H1 (cell line): ENCODE measurements at regions not wholly inside any gene's neighbourhood (a gene's known extent, or its start where the extent isn't known, plus 50 kb on each side); places are given as distances from the start of the nearest gene placed in this dataset.

Experiments used
- CTCF ChIA-PET: fragments of 300-600 bp; sonication (Branson Sonifier 250); formaldehyde crosslinking; loops from one replicate; lab custom pipeline; 2021; ENCODE audit not compliant: partially characterized antibody; lab: Charles Lee
- POLR2A ChIA-PET: fragments of 300-600 bp; sonication (Branson Sonifier 250); formaldehyde crosslinking; loops from one replicate; lab custom pipeline; 2021; ENCODE audit warnings: inconsistent platforms; ENCODE audit not compliant: partially characterized antibody; lab: Charles Lee
- DNase-seq, 2 experiments: peaks; one replicate each; pipeline versions ENCODE4 v3.0.0 to v3.0.0-alpha.2; 2010 to 2022; ENCODE audit warnings: low spot score in 2 of 2, low read depth in 1 of 2, mixed read lengths in 1 of 2
- FAIRE-seq: peaks from 2 replicates; lab custom pipeline; 2011; peaks lifted over from hg19 to GRCh38; lab: Jason Lieb, UNC
- H2AFZ ChIP-seq: 2 replicates; pipeline ENCODE4 v1.8.1; 2012; ENCODE audit warnings: low read length, inconsistent platforms
- H2AK5ac ChIP-seq: 2 replicates; pipeline ENCODE4 v1.6.1; 2013; ENCODE audit warnings: low read depth, low read length
- H2BK120ac ChIP-seq: replicated peaks from 2 replicates; pipeline ENCODE3; 2013; ENCODE audit warnings: low read depth, low read length, inconsistent platforms
- H2BK12ac ChIP-seq: 2 replicates; pipeline ENCODE4 v1.6.1; 2013; ENCODE audit warnings: low read depth, low read length
- H2BK15ac ChIP-seq: 2 replicates; pipeline ENCODE4 v1.6.1; 2013; ENCODE audit warnings: low read length
- H2BK20ac ChIP-seq: 2 replicates; pipeline ENCODE4 v1.6.1; 2013; ENCODE audit warnings: low read length
- H2BK5ac ChIP-seq: 2 replicates; pipeline ENCODE4 v1.6.1; 2013; ENCODE audit warnings: low read depth, low read length
- H3K14ac ChIP-seq: 2 replicates; pipeline ENCODE4 v1.6.1; 2013; ENCODE audit warnings: inconsistent platforms; ENCODE audit not compliant: insufficient read length
- H3K18ac ChIP-seq: 2 replicates; pipeline ENCODE4 v1.6.1; 2013; ENCODE audit warnings: low read length; ENCODE audit errors: extremely low read depth
- H3K23ac ChIP-seq: 2 replicates; pipeline ENCODE4 v1.6.1; 2013; ENCODE audit warnings: inconsistent platforms; ENCODE audit not compliant: insufficient read length
- H3K23me2 ChIP-seq: 2 replicates; pipeline ENCODE4 v1.6.1; 2013; ENCODE audit warnings: low read depth, low read length
- H3K27ac ChIP-seq: 2 replicates; pipeline ENCODE4 v1.6.1; 2011; ENCODE audit warnings: low read depth, low read length, inconsistent platforms
- H3K27me3 ChIP-seq, 4 experiments: replicated peaks in 1 of 4; 1 replicate in 1 of 4; 2 replicates in 3 of 4; pipeline versions ENCODE4 v1.6.1 to v1.8.1; 2011 to 2013; ENCODE audit warnings: low read length in 3 of 4, mild to moderate bottlenecking in 3 of 4, inconsistent platforms in 2 of 4, mixed read lengths in 2 of 4, moderate library complexity in 1 of 4; ENCODE audit not compliant: control insufficient read depth in 3 of 4, insufficient read depth in 3 of 4; ENCODE audit errors: extremely low read depth in 1 of 4
- H3K36me3 ChIP-seq, 4 experiments: 2 replicates each; pipeline versions ENCODE4 v1.6.1 to v1.8.1; 2011 to 2013; ENCODE audit warnings: mild to moderate bottlenecking in 4 of 4, low read length in 3 of 4, moderate library complexity in 2 of 4, control low read depth in 1 of 4, inconsistent platforms in 1 of 4; ENCODE audit not compliant: insufficient read depth in 4 of 4, control insufficient read depth in 2 of 4
- H3K4ac ChIP-seq: replicated peaks from 2 replicates; pipeline ENCODE3; 2013; ENCODE audit warnings: low read length, low read depth, mixed read lengths, inconsistent platforms; ENCODE audit not compliant: insufficient read length
- H3K4me1 ChIP-seq, 4 experiments: replicated peaks in 1 of 4; 1 replicate in 1 of 4; 2 replicates in 3 of 4; pipeline versions ENCODE4 v1.6.1 to v1.8.1; 2011 to 2013; ENCODE audit warnings: low read length in 3 of 4, inconsistent platforms in 2 of 4, mixed read lengths in 1 of 4; ENCODE audit not compliant: insufficient read depth in 4 of 4, control insufficient read depth in 3 of 4
- H3K4me2 ChIP-seq, 2 experiments: 2 replicates each; pipeline versions ENCODE4 v1.6.1 to v1.8.1; 2011 to 2013; ENCODE audit warnings: low read depth in 2 of 2, low read length in 2 of 2, control low read depth in 1 of 2, inconsistent platforms in 1 of 2, mild to moderate bottlenecking in 1 of 2; ENCODE audit not compliant: insufficient read depth in 1 of 2
- H3K4me3 ChIP-seq, 4 experiments: fragments of 200-600, 300-600 bp in 1 of 4; sonication (generic), shearing (Covaris generic), sonication (Bioruptor Twin) in 1 of 4; 2 replicates each; pipeline versions ENCODE4 v1.5.1 to v1.8.1; 2011 to 2016; ENCODE audit warnings: low read length in 4 of 4, low read depth in 3 of 4, control low read depth in 2 of 4, inconsistent platforms in 2 of 4, mild to moderate bottlenecking in 2 of 4, mixed read lengths in 1 of 4, moderate library complexity in 1 of 4; ENCODE audit not compliant: insufficient read depth in 2 of 4; ENCODE audit errors: extremely low read depth in 1 of 4
- H3K56ac ChIP-seq: replicated peaks from 2 replicates; pipeline ENCODE3; 2013; ENCODE audit warnings: low read depth, mild to moderate bottlenecking, mixed read lengths, low read length, inconsistent platforms; ENCODE audit not compliant: insufficient read length
- H3K79me1 ChIP-seq: 2 replicates; pipeline ENCODE4 v1.6.1; 2013; ENCODE audit warnings: low read depth, low read length, control low read depth
- H3K79me2 ChIP-seq, 2 experiments: 2 replicates each; pipeline versions ENCODE4 v1.6.1 to v1.8.1; 2012 to 2013; ENCODE audit warnings: low read length in 2 of 2, mild to moderate bottlenecking in 2 of 2, inconsistent platforms in 1 of 2; ENCODE audit not compliant: insufficient read depth in 2 of 2, control insufficient read depth in 1 of 2
- H3K9ac ChIP-seq, 4 experiments: replicated peaks in 1 of 4; 1 replicate in 1 of 4; 2 replicates in 3 of 4; pipeline versions ENCODE4 v1.6.1 to v1.8.1; 2011 to 2013; ENCODE audit warnings: low read depth in 3 of 4, low read length in 3 of 4, control low read depth in 2 of 4, mild to moderate bottlenecking in 2 of 4, moderate library complexity in 2 of 4, inconsistent platforms in 1 of 4; ENCODE audit errors: extremely low read depth in 1 of 4
- H3K9me3 ChIP-seq, 2 experiments: 2 replicates each; pipeline versions ENCODE4 v1.6.1 to v1.8.1; 2012 to 2013; ENCODE audit warnings: mild to moderate bottlenecking in 2 of 2, moderate library complexity in 2 of 2, control low read depth in 1 of 2, inconsistent platforms in 1 of 2, low read depth in 1 of 2, low read length in 1 of 2, mixed read lengths in 1 of 2; ENCODE audit not compliant: insufficient read depth in 2 of 2
- H4K20me1 ChIP-seq, 2 experiments: replicated peaks in 1 of 2; 2 replicates each; pipeline versions ENCODE3 to v1.8.1; 2011 to 2013; ENCODE audit warnings: inconsistent platforms in 2 of 2, low read length in 2 of 2, mild to moderate bottlenecking in 1 of 2; ENCODE audit not compliant: insufficient read depth in 2 of 2, control insufficient read depth in 1 of 2
- H4K5ac ChIP-seq: 2 replicates; pipeline ENCODE4 v1.6.1; 2013; ENCODE audit warnings: low read length, low read depth, mixed read lengths, inconsistent platforms; ENCODE audit not compliant: insufficient read length
- H4K8ac ChIP-seq: 2 replicates; pipeline ENCODE4 v1.8.0; 2013; ENCODE audit warnings: mild to moderate bottlenecking, moderate library complexity, low read length, inconsistent platforms; ENCODE audit not compliant: insufficient read depth; ENCODE audit errors: extremely low read depth
- H4K91ac ChIP-seq: replicated peaks from 2 replicates; pipeline ENCODE3; 2013; ENCODE audit warnings: low read length, mixed read lengths, inconsistent platforms; ENCODE audit not compliant: insufficient read length
- EZH2 ChIP-seq: fragments of 200-600 bp; sonication (generic); IDR thresholded peaks from 2 replicates; pipeline ENCODE4 v1.7.1; 2012; ENCODE audit warnings: low read depth, mild to moderate bottlenecking, moderate library complexity, low read length, inconsistent platforms; ENCODE audit not compliant: severe bottlenecking
- NRF1 ChIP-seq: IDR thresholded peaks from 2 replicates; pipeline ENCODE4 v1.6.1; 2011; ENCODE audit warnings: mild to moderate bottlenecking, low read depth, low read length, improper control_type of control experiment
- POLR2A ChIP-seq, 2 experiments: IDR thresholded peaks; 1 replicate in 1 of 2; 2 replicates in 1 of 2; pipeline ENCODE4 v1.6.1; 2011; ENCODE audit warnings: low read depth in 2 of 2, low read length in 2 of 2, mild to moderate bottlenecking in 2 of 2; ENCODE audit errors: control extremely low read depth in 1 of 2
- RAD21 ChIP-seq, 2 experiments: IDR thresholded peaks in 1 of 2; conservative IDR thresholded peaks in 1 of 2; 2 replicates each; pipeline ENCODE4 v1.6.1; 2011; ENCODE audit warnings: low read depth in 2 of 2, low read length in 2 of 2, improper control_type of control experiment in 1 of 2, inconsistent platforms in 1 of 2, mild to moderate bottlenecking in 1 of 2, moderate library complexity in 1 of 2
- RNF2 ChIP-seq: fragments of 200-900, 300-1000 bp; sonication (generic); IDR thresholded peaks from 2 replicates; pipeline ENCODE4 v1.7.1; 2016; ENCODE audit warnings: borderline replicate concordance, low read depth, mild to moderate bottlenecking, antibody characterized with exemption, low read length; ENCODE audit not compliant: poor library complexity, severe bottlenecking; ENCODE audit errors: missing control alignments
- SP2 ChIP-seq: IDR thresholded peaks from 2 replicates; pipeline ENCODE4 v1.6.1; 2012; ENCODE audit warnings: mild to moderate bottlenecking, low read length, inconsistent platforms
- WGBS, 2 experiments: shearing (Covaris generic) in 1 of 2; methylation state at CpG; one replicate each; pipeline versions ENCODE4 v1.1.6 to v1.1.7; 2013 to 2015; ENCODE audit warnings: low lambda C conversion rate in 2 of 2, mixed read lengths in 2 of 2, inconsistent platforms in 1 of 2, low coverage in 1 of 2, missing lambda C conversion rate in 1 of 2; ENCODE audit not compliant: insufficient replicate concordance in 2 of 2, insufficient coverage in 1 of 2, insufficient read length in 1 of 2; ENCODE audit errors: extremely low coverage in 1 of 2, missing lambda C conversion rate in 1 of 2; 5-methylcytosine and 5-hydroxymethylcytosine counted together

DNA sequence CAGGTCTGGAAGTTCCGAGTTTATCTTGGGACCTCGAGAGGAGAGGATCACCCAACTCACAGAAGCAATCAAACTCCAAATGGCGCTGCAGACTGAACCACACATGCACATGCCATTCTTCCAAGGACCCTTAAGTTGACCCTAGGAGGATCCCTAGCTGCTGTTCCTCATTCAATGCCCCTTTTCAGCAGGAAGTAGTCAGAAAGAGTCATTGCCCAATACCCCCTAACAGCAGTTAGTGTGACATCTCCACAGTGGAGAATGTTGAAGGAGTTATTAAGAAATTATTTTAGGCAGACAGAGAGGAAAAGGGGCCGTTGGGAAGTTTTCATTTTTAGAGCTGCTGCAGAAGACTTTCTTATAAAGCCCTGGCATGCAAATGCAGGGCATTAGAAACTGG, 229.9 kb upstream of the DAB2 start:
- H3K4me3 ChIP-seq = no peak overlapping the region
- no peak overlapping the region for H3K18ac ChIP-seq
- H3K36me3 ChIP-seq = no peaks in the 10 kb centered on the region
- no peak overlapping the region for H3K9ac ChIP-seq
- H3K79me2 ChIP-seq = no peaks in the 10 kb centered on the region
- H3K4me1 ChIP-seq = no peaks in the 10 kb centered on the region
- no peak overlapping the region for H2BK20ac ChIP-seq
- no peak overlapping the region for H2AFZ ChIP-seq
- CTCF ChIA-PET = interaction anchor here (0.7 kb wide), 1 partner anchor 1357 kb away, joined by 4 read pairs; no protein-coding TSS in a partner anchor
- H4K20me1 ChIP-seq = no peaks in the 10 kb centered on the region
- no peaks in the 10 kb centered on the region for H3K9me3 ChIP-seq
- H4K8ac ChIP-seq = no peak overlapping the region
- H3K4me2 ChIP-seq = no peak overlapping the region
- H3K4ac ChIP-seq = no peak overlapping the region
- H3K14ac ChIP-seq = no peak overlapping the region
- H2BK15ac ChIP-seq = no peak overlapping the region
- POLR2A ChIA-PET = no interaction called here
- WGBS, 2 experiments = 92% methylated on average over 4 of the region's 4 CpGs; no CpG with 5 or more reads in 1 of the 2 experiments
- no peak overlapping the region for H3K56ac ChIP-seq
- TF ChIP-seq POLR2A (IDR thresholded peaks at IDR 0.05; ENCODE audit: control extremely low read depth in 1 of 2, low read depth in 2 of 2, low read length in 2 of 2) = no peak
- no peak for TF ChIP-seq EZH2
- TF ChIP-seq SP2 = no peak
- TF ChIP-seq RNF2 = no peak
- no peak for TF ChIP-seq NRF1
- no peak for TF ChIP-seq RAD21 (IDR thresholded peaks at IDR 0.05 in 1 of 2, conservative IDR thresholded peaks at IDR 0.05 in 1 of 2; ENCODE audit: low read depth in 2 of 2, low read length in 2 of 2)
- TF ChIP-seq, all 59 proteins: peak for 0
- Histone ChIP-seq H3K23me2 (no peaks in the 10 kb centered on the region), H2AK5ac (no peak overlapping the region), H3K27ac (no peak overlapping the region), H2BK12ac (no peak overlapping the region), H3K27me3 (no peaks in the 10 kb centered on the region; a peak in 1 of 7 replicates), H4K91ac (no peak overlapping the region), H2BK120ac (no peak overlapping the region), H4K5ac (no peak overlapping the region), H3K23ac (no peak overlapping the region), H2BK5ac (no peak overlapping the region), H3K79me1 (no peaks in the 10 kb centered on the region)
- no peak for FAIRE-seq
- no peak for DNase-seq
